Neural progenitor cell (in vitro differentiated cells): ENCODE measurements at regions not wholly inside any gene's neighbourhood (a gene's known extent, or its start where the extent isn't known, plus 50 kb on each side); places are given as distances from the start of the nearest gene placed in this dataset.

Experiments
- DNase-seq: peaks from one replicate; pipeline ENCODE4 v3.0.0-alpha.2; 2016; ENCODE audit warnings: low spot score
- H2AFZ ChIP-seq: fragments of 200-600 bp; sonication (generic); replicated peaks from 2 replicates; pipeline ENCODE4 v1.6.1; 2016; ENCODE audit warnings: antibody characterized with exemption
- H3F3A ChIP-seq: fragments of 200-600 bp; sonication (generic); 2 replicates; pipeline ENCODE4 v1.6.1; 2016; ENCODE audit warnings: antibody characterized with exemption, low read depth
- H3K27ac ChIP-seq: fragments of 200-600 bp; sonication (generic); 2 replicates; pipeline ENCODE4 v1.5.1; 2016; ENCODE audit warnings: mild to moderate bottlenecking
- H3K27me3 ChIP-seq: fragments of 200-600 bp; sonication (generic); 2 replicates; pipeline ENCODE4 v1.6.1; 2016; ENCODE audit warnings: mild to moderate bottlenecking, moderate library complexity
- H3K36me3 ChIP-seq: fragments of 200-600 bp; sonication (generic); 2 replicates; pipeline ENCODE4 v1.5.1; 2016
- H3K4me1 ChIP-seq: fragments of 200-600 bp; sonication (generic); 2 replicates; pipeline ENCODE4 v1.6.1; 2016; ENCODE audit warnings: mixed run types
- H3K4me2 ChIP-seq: fragments of 200-600 bp; sonication (generic); 2 replicates; pipeline ENCODE4 v1.6.1; 2016
- H3K4me3 ChIP-seq: fragments of 200-600 bp; sonication (generic); 2 replicates; pipeline ENCODE4 v1.5.1; 2016
- H3K79me2 ChIP-seq: fragments of 200-600 bp; sonication (generic); 2 replicates; pipeline ENCODE4 v1.6.1; 2016; ENCODE audit warnings: low read depth
- H3K9ac ChIP-seq: fragments of 200-600 bp; sonication (generic); 2 replicates; pipeline ENCODE4 v1.6.1; 2016
- H3K9me3 ChIP-seq: fragments of 200-600 bp; sonication (generic); 2 replicates; pipeline ENCODE4 v1.5.1; 2016; ENCODE audit warnings: low read depth
- H4K20me1 ChIP-seq: fragments of 200-600 bp; sonication (generic); 2 replicates; pipeline ENCODE4 v1.6.1; 2016; ENCODE audit warnings: low read depth
- H3K27ac Mint-ChIP-seq: 3 replicates; pipeline ENCODE4 v1.8.0; 2021; ENCODE audit warnings: mixed read lengths
- H3K27me3 Mint-ChIP-seq: 2 replicates; pipeline ENCODE4 v1.8.0; 2022; ENCODE audit warnings: low read depth, mild to moderate bottlenecking, inconsistent platforms, moderate library complexity, mixed read lengths; ENCODE audit not compliant: insufficient read depth
- H3K36me3 Mint-ChIP-seq: 3 replicates; pipeline ENCODE4 v1.8.0; 2021; ENCODE audit warnings: mixed read lengths
- H3K4me1 Mint-ChIP-seq: 3 replicates; pipeline ENCODE4 v1.8.0; 2021; ENCODE audit warnings: mixed read lengths
- H3K4me3 Mint-ChIP-seq: 3 replicates; pipeline ENCODE4 v1.8.0; 2021; ENCODE audit warnings: mild to moderate bottlenecking, moderate library complexity, mixed read lengths
- H3K9me3 Mint-ChIP-seq: 3 replicates; pipeline ENCODE4 v1.8.0; 2020; ENCODE audit warnings: mixed read lengths
- CTCF ChIP-seq: fragments of 200-600 bp; sonication (generic); IDR thresholded peaks from 2 replicates; pipeline ENCODE4 v1.5.1; 2017; ENCODE audit warnings: antibody characterized with exemption, mild to moderate bottlenecking
- EZH2 ChIP-seq: fragments of 200-600 bp; sonication (generic); IDR thresholded peaks from 2 replicates; pipeline ENCODE4 v1.6.1; 2017; ENCODE audit warnings: antibody characterized with exemption, mild to moderate bottlenecking, moderate library complexity
- EZH2phosphoT487 ChIP-seq: fragments of 200-600 bp; sonication (generic); IDR thresholded peaks from 2 replicates; pipeline ENCODE4 v1.6.1; 2017; ENCODE audit warnings: antibody characterized with exemption

- Mint-ChIP-seq H3K36me3 (no peaks in the 10 kb centered on the region), H3K4me1 (peaks cover 5% of the 10 kb centered on the region), H3K4me3 (no peak overlapping the region), H3K9me3 (no peaks in the 10 kb centered on the region), H3K27me3 (peaks cover 2% of the 10 kb centered on the region), H3K27ac (no peak overlapping the region)
- H3K79me2 ChIP-seq, result no peaks in the 10 kb centered on the region
- H3K27me3 ChIP-seq, result no peaks in the 10 kb centered on the region
- no peaks in the 10 kb centered on the region for H3F3A ChIP-seq
- TF ChIP-seq CTCF (no peak), EZH2 (no peak), EZH2phosphoT487 (no peak)
- no peaks in the 10 kb centered on the region for H3K4me1 ChIP-seq
- no peak overlapping the region for H3K9ac ChIP-seq
- no peak overlapping the region for H2AFZ ChIP-seq
- H3K27ac ChIP-seq, result no peak overlapping the region
- no peaks in the 10 kb centered on the region for H3K9me3 ChIP-seq
- H4K20me1 ChIP-seq, result no peaks in the 10 kb centered on the region
- no peak overlapping the region for H3K4me3 ChIP-seq
- DNase-seq, result no peak
- no peak overlapping the region for H3K4me2 ChIP-seq
- H3K36me3 ChIP-seq, result no peaks in the 10 kb centered on the region
Observed at GRCh38 chrX:64097891-64098290, 107.6 kb downstream of the AMER1 start.

- no peaks in the 10 kb centered on the region for H3K36me3 Mint-ChIP-seq
- Histone ChIP-seq H3K9ac (no peak overlapping the region), H3K9me3 (no peaks in the 10 kb centered on the region), H4K20me1 (no peaks in the 10 kb centered on the region), H3K36me3 (no peaks in the 10 kb centered on the region), H2AFZ (no peak overlapping the region), H3K4me3 (no peak overlapping the region), H3F3A (no peaks in the 10 kb centered on the region), H3K27ac (no peak overlapping the region), H3K4me1 (no peaks in the 10 kb centered on the region), H3K79me2 (no peaks in the 10 kb centered on the region), H3K27me3 (no peaks in the 10 kb centered on the region), H3K4me2 (no peak overlapping the region)
- no peak overlapping the region for H3K27ac Mint-ChIP-seq
- H3K4me3 Mint-ChIP-seq, result no peak overlapping the region
- peak; percentile 55 for TF ChIP-seq CTCF
- TF ChIP-seq EZH2phosphoT487, result no peak
- DNase-seq, result peak; percentile 34
- peaks cover 5% of the 10 kb centered on the region for H3K4me1 Mint-ChIP-seq
- H3K9me3 Mint-ChIP-seq, result peaks cover 12% of the 10 kb centered on the region
- H3K27me3 Mint-ChIP-seq, result peaks cover 2% of the 10 kb centered on the region
Observed at GRCh38 chrX:64093761-64094160, 111.7 kb downstream of the AMER1 start.
